CD4-positive, alpha-beta T cell (primary cell): ENCODE measurements at regions not wholly inside any gene's neighbourhood (a gene's known extent, or its start where the extent isn't known, plus 50 kb on each side); places are given as distances from the start of the nearest gene placed in this dataset.

Source experiments
- ATAC-seq: fragments of 200-7000 bp; cut with Tn5 transposase; one replicate; pipeline ENCODE4 v1.10.0; 2022; ENCODE audit warnings: mild to moderate bottlenecking; ENCODE audit not compliant: poor library complexity
- CTCF ChIA-PET: fragments of 350-600 bp; sonication (Branson Sonifier 250); formaldehyde crosslinking; loops from one replicate; lab custom pipeline; 2021; ENCODE audit warnings: antibody characterized with exemption, inconsistent platforms; lab: Charles Lee
- POLR2A ChIA-PET: fragments of 350-600 bp; sonication (Branson Sonifier 250); formaldehyde crosslinking; loops from one replicate; lab custom pipeline; 2021; ENCODE audit warnings: antibody characterized with exemption, inconsistent platforms; lab: Charles Lee
- DNase-seq, 14 experiments: peaks; one replicate each; pipeline ENCODE4 v3.0.0-alpha.2; 2013 to 2020; ENCODE audit warnings: mixed read lengths in 2 of 14
- H3K27ac ChIP-seq, 2 donors: one replicate each; pipeline versions ENCODE4 v1.5.1 to v1.7.0; 2013; ENCODE audit warnings: low read length in 2 of 2, low read depth in 1 of 2, mild to moderate bottlenecking in 1 of 2
- H3K27me3 ChIP-seq, 2 experiments: 1 replicate in 1 of 2; 2 replicates in 1 of 2; pipeline versions ENCODE4 v1.6.1 to v1.7.0; 2013; ENCODE audit warnings: low read length in 2 of 2, control low read depth in 1 of 2, mild to moderate bottlenecking in 1 of 2, moderate library complexity in 1 of 2; ENCODE audit not compliant: insufficient read depth in 2 of 2, control insufficient read depth in 1 of 2
- H3K36me3 ChIP-seq: one replicate; pipeline ENCODE4 v1.6.1; 2013; ENCODE audit warnings: low read length, control low read depth; ENCODE audit not compliant: insufficient read depth
- H3K4me1 ChIP-seq: one replicate; pipeline ENCODE4 v1.6.1; 2013; ENCODE audit warnings: low read length, control low read depth; ENCODE audit not compliant: insufficient read depth
- H3K4me3 ChIP-seq: one replicate; pipeline ENCODE4 v1.5.1; 2013; ENCODE audit warnings: mild to moderate bottlenecking, low read length, moderate library complexity
- H3K9me3 ChIP-seq, 2 experiments: 1 replicate in 1 of 2; 2 replicates in 1 of 2; pipeline versions ENCODE4 v1.6.1 to v1.7.0; 2013; ENCODE audit warnings: low read length in 2 of 2, mild to moderate bottlenecking in 2 of 2, control low read depth in 1 of 2, moderate library complexity in 1 of 2; ENCODE audit not compliant: control insufficient read depth in 1 of 2, insufficient read depth in 1 of 2
- H3K27ac Mint-ChIP-seq: one replicate; pipeline ENCODE4 v1.8.0; 2020; ENCODE audit warnings: mixed read lengths
- H3K27me3 Mint-ChIP-seq: one replicate; pipeline ENCODE4 v1.8.0; 2021; ENCODE audit warnings: mixed read lengths
- H3K36me3 Mint-ChIP-seq: one replicate; pipeline ENCODE4 v1.8.0; 2021; ENCODE audit warnings: low read depth, mixed read lengths
- H3K4me1 Mint-ChIP-seq: one replicate; pipeline ENCODE4 v1.8.0; 2021; ENCODE audit warnings: low read depth, mixed read lengths
- H3K4me3 Mint-ChIP-seq: one replicate; pipeline ENCODE4 v1.8.0; 2020; ENCODE audit warnings: mild to moderate bottlenecking, mixed read lengths
- H3K9me3 Mint-ChIP-seq: one replicate; pipeline ENCODE4 v1.8.0; 2020; ENCODE audit warnings: mixed read lengths
- intact Hi-C, 2 experiments: fragments of 100-400 bp; cut with DNase I in 1 of 2; cut with micrococcal nuclease in 1 of 2; formaldehyde crosslinking; loops; one replicate each; pipeline versions ENCODE4 v1.15.1 to v1.9.0; 2023 to 2025; cut with DNase I, micrococcal nuclease
- TF ChIP-seq, protein P1 (sequence below): fragments of 200-600 bp; IDR thresholded peaks from one replicate; pipeline ENCODE4 v1.8.0; 2022; ENCODE audit warnings: antibody characterized with exemption, mild to moderate bottlenecking

DNA sequence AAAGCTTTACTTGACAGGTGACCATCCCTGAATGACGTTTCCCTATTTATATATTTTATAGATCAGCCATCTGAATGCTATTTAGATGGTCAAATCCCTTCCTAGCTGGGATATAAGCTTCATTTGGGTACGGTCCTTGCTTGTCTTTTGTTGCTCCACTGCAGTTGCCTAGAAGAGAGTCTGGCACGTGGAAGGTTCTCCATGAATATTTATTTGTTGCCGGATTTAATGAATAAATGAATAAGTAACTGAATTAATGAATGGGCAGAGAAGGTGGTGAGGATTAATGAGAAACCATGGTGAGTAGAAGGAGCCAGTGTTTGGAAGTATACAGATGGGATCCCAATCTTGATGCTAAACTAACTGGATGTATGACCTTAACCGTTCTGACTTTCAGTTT, 222.1 kb downstream of the LPIN1 start:
- POLR2A ChIA-PET: no interaction called here
- CTCF ChIA-PET: no interaction called here
- intact Hi-C loops: no loop called here
- no peaks in the 10 kb centered on the region for H3K27me3 Mint-ChIP-seq
- no peaks in the 10 kb centered on the region for H3K4me1 ChIP-seq
- H3K4me3 Mint-ChIP-seq: no peak overlapping the region
- no peaks in the 10 kb centered on the region for H3K27me3 ChIP-seq
- H3K36me3 Mint-ChIP-seq: peaks cover 8% of the 10 kb centered on the region
- H3K36me3 ChIP-seq: no peaks in the 10 kb centered on the region
- H3K4me3 ChIP-seq: no peak overlapping the region
- no peak for DNase-seq
- no peak overlapping the region for H3K27ac Mint-ChIP-seq
- peaks cover 14% of the 10 kb centered on the region for H3K9me3 Mint-ChIP-seq
- ATAC-seq: no peak
- H3K9me3 ChIP-seq: peaks cover 0 to 7% of the 10 kb centered on the region in 2 experiments
- TF ChIP-seq, protein P1, sequence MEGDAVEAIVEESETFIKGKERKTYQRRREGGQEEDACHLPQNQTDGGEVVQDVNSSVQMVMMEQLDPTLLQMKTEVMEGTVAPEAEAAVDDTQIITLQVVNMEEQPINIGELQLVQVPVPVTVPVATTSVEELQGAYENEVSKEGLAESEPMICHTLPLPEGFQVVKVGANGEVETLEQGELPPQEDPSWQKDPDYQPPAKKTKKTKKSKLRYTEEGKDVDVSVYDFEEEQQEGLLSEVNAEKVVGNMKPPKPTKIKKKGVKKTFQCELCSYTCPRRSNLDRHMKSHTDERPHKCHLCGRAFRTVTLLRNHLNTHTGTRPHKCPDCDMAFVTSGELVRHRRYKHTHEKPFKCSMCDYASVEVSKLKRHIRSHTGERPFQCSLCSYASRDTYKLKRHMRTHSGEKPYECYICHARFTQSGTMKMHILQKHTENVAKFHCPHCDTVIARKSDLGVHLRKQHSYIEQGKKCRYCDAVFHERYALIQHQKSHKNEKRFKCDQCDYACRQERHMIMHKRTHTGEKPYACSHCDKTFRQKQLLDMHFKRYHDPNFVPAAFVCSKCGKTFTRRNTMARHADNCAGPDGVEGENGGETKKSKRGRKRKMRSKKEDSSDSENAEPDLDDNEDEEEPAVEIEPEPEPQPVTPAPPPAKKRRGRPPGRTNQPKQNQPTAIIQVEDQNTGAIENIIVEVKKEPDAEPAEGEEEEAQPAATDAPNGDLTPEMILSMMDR: no peak
- no peak overlapping the region for H3K27ac ChIP-seq
- H3K4me1 Mint-ChIP-seq: no peaks in the 10 kb centered on the region

DNA sequence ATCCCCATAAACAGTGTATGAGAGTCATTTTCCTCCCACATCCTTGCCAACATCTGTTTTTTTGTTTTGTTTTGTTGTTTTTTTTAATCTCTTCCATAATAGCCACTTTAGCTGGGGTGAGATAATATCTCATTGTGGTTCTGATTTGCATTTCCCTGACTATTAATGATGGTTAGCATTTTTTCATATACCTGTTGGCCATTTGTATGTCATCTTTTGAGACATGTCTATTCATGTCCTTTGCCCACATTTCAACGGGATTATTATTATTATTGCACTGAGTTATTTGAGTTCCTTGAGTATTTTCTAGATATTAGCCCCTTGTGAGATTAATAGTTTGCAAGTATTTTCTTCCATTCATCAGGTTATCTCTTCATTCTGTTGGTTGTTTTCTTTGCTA, 223.3 kb downstream of the LPIN1 start:
- Mint-ChIP-seq H3K4me3 (no peak overlapping the region), H3K36me3 (peaks cover 11% of the 10 kb centered on the region), H3K27ac (no peak overlapping the region), H3K9me3 (peaks cover 18% of the 10 kb centered on the region), H3K27me3 (no peaks in the 10 kb centered on the region), H3K4me1 (no peaks in the 10 kb centered on the region)
- intact Hi-C loops: no loop called here
- TF ChIP-seq, protein P1: no peak
- no peaks in the 10 kb centered on the region for H3K4me1 ChIP-seq
- H3K4me3 ChIP-seq: no peak overlapping the region
- POLR2A ChIA-PET: no interaction called here
- H3K9me3 ChIP-seq: peaks cover 5 to 16% of the 10 kb centered on the region in 2 experiments
- no peaks in the 10 kb centered on the region for H3K27me3 ChIP-seq
- ATAC-seq: no peak
- no peaks in the 10 kb centered on the region for H3K36me3 ChIP-seq
- CTCF ChIA-PET: no interaction called here
- no peak overlapping the region for H3K27ac ChIP-seq
- DNase-seq: no peak

DNA sequence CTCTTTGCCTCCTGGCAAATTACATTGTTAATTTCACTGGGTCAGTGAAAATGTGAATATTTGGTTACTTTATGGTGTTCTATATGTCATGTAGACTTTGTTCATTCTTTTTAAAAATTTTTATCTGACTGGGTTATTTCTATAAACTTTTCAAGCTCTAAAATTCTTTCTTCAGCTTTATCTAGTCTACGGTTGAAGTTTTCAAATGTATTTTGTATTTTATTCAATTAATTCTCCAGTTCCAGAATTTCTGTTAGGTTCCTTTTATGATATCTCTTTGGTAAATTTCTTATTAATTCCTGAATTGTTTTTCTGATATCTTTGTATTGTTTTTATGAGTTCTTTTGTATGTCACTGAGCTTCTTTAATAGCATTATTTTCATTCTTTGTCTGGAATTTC, 228.1 kb downstream of the LPIN1 start:
- peaks cover 18% of the 10 kb centered on the region for H3K9me3 Mint-ChIP-seq
- CTCF ChIA-PET: no interaction called here
- H3K4me3 Mint-ChIP-seq: no peak overlapping the region

More for the DNA sequence above, 228.1 kb downstream of the LPIN1 start:
- Mint-ChIP-seq H3K27ac (no peak overlapping the region), H3K36me3 (peaks cover 11% of the 10 kb centered on the region), H3K4me1 (no peaks in the 10 kb centered on the region), H3K27me3 (no peaks in the 10 kb centered on the region)
- POLR2A ChIA-PET: interaction anchor here (1.0 kb wide), 1 partner anchor 14 kb away, joined by 3 read pairs; no protein-coding TSS in a partner anchor
- Histone ChIP-seq H3K27ac (no peak overlapping the region), H3K36me3 (no peaks in the 10 kb centered on the region), H3K9me3 (peaks cover 11 to 24% of the 10 kb centered on the region in 2 experiments), H3K27me3 (no peaks in the 10 kb centered on the region), H3K4me1 (no peaks in the 10 kb centered on the region), H3K4me3 (no peak overlapping the region)
- ATAC-seq: no peak
- no peak for DNase-seq
- intact Hi-C loops: no loop called here
- TF ChIP-seq, protein P1: no peak
